ENCODE measurements at regions not wholly inside any gene's neighbourhood (a gene's known extent, or its start where the extent isn't known, plus 50 kb on each side); places are given as distances from the start of the nearest gene placed in this dataset.

DNA sequence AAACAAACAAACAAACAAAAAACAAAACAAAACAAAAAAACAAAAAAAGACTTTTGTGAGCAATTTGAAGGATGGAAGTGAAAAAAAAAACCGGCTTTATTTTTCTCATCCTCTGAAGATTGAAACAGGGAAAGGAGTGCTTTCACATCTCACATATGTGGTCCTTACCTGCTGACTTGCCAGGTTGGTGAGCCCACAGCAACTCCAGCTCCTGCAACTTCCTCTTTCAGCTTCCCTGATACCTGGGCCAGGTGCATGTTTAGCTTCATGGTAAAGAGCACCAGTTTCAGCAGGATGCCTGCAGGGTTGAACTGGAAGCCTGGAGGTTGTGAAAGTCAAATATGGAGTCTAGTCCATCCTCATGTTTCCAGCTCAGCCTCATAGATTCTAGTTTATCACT is 221.2 kb upstream of the OTX2 start:
- H3K36me3 Mint-ChIP-seq, result peaks cover 2% of the 10 kb centered on the region; the same call in 1 of the 2 replicates
- ChIA-PET POLR2A (interaction anchor here (0.7 kb wide), 1 partner anchor 147 kb away, joined by 6 read pairs; no protein-coding TSS in a partner anchor), CTCF (no interaction called here)
- peaks cover 25% of the 10 kb centered on the region for H3K4me1 Mint-ChIP-seq
- TF ChIP-seq ZNF263 (CRISPR knock-in tag; IDR thresholded peaks at IDR 0.05; ENCODE audit: low read depth), result no peak
- TF ChIP-seq, protein P1, sequence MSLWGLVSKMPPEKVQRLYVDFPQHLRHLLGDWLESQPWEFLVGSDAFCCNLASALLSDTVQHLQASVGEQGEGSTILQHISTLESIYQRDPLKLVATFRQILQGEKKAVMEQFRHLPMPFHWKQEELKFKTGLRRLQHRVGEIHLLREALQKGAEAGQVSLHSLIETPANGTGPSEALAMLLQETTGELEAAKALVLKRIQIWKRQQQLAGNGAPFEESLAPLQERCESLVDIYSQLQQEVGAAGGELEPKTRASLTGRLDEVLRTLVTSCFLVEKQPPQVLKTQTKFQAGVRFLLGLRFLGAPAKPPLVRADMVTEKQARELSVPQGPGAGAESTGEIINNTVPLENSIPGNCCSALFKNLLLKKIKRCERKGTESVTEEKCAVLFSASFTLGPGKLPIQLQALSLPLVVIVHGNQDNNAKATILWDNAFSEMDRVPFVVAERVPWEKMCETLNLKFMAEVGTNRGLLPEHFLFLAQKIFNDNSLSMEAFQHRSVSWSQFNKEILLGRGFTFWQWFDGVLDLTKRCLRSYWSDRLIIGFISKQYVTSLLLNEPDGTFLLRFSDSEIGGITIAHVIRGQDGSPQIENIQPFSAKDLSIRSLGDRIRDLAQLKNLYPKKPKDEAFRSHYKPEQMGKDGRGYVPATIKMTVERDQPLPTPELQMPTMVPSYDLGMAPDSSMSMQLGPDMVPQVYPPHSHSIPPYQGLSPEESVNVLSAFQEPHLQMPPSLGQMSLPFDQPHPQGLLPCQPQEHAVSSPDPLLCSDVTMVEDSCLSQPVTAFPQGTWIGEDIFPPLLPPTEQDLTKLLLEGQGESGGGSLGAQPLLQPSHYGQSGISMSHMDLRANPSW (CRISPR knock-in tag; conservative IDR thresholded peaks at IDR 0.05; ENCODE audit: low read depth), result no peak
- TF ChIP-seq, protein P2, sequence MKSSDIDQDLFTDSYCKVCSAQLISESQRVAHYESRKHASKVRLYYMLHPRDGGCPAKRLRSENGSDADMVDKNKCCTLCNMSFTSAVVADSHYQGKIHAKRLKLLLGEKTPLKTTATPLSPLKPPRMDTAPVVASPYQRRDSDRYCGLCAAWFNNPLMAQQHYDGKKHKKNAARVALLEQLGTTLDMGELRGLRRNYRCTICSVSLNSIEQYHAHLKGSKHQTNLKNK (CRISPR knock-in tag; IDR thresholded peaks at IDR 0.05), result no peak
- TF ChIP-seq, protein P3, sequence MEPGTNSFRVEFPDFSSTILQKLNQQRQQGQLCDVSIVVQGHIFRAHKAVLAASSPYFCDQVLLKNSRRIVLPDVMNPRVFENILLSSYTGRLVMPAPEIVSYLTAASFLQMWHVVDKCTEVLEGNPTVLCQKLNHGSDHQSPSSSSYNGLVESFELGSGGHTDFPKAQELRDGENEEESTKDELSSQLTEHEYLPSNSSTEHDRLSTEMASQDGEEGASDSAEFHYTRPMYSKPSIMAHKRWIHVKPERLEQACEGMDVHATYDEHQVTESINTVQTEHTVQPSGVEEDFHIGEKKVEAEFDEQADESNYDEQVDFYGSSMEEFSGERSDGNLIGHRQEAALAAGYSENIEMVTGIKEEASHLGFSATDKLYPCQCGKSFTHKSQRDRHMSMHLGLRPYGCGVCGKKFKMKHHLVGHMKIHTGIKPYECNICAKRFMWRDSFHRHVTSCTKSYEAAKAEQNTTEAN (CRISPR knock-in tag; IDR thresholded peaks at IDR 0.05), result no peak
- no peaks in the 10 kb centered on the region; the same call in 1 of the 2 replicates for H3K27me3 Mint-ChIP-seq (ENCODE audit: low read depth)
- DNase-seq (ENCODE audit: low spot score) (no peak), ATAC-seq (no peak)
- H3K4me3 Mint-ChIP-seq, result no peak overlapping the region
- H3K9me3 Mint-ChIP-seq, result peaks cover 7% of the 10 kb centered on the region
- no peak overlapping the region for H3K27ac Mint-ChIP-seq

DNA sequence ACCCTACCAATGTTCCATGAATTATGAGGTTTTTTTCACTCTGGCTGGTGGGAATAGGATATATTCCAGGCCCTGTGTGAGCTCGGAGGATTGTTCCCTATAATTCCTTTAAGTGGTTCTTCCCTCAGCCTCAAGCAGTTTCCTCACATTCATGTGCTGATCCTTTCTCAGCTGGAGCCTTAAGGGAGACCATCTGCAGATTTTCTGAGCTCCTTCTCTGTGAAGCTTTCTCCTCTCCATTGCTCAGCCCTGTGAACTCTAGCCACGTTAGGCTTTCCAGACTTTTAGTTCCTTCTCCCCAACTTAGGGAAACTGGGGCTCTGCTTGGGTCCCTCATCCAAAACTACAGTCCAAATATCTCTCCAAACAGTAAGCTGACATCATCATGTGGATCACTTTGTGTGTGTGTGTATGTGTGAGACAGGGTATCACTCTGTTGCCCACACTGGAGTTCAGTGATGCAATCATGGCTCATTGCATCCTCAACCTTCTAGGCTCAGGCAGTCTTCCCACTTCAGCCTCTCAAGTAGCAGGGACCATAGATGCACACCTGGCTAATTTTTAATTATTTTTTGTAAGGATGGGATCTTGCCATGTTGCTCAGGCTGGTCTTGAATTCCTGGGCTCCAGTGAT is 219.5 kb upstream of the OTX2 start:
- POLR2A ChIA-PET, result no interaction called here
- ATAC-seq (peak; percentile 95), DNase-seq (ENCODE audit: low spot score) (no peak)

DNA sequence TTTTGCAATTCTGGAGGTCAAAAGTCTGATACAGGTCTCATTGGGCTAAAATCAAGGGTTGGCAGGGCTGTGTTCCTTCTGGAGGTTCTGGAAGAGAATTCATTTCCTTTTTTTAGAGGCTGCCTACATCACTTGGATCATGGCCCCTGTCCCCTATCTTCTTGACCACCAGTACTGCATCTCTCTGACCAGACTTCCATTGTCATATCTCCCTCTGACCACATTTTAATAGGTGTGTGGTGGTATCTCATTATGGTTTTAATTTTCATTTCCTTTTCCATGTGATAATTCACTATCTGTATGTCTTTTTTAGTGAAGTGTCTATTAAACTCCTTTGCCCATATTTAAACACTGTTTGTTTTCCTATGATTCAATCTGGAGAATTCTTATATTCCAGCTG is 215.2 kb upstream of the OTX2 start:
- ATAC-seq (no peak), DNase-seq (ENCODE audit: low spot score) (no peak)
- CTCF ChIA-PET, result no interaction called here
- Mint-ChIP-seq H3K4me3 (no peak overlapping the region), H3K36me3 (peaks cover 13% of the 10 kb centered on the region), H3K27ac (no peak overlapping the region), H3K9me3 (peaks cover 20% of the 10 kb centered on the region), H3K4me1 (peaks cover 41% of the 10 kb centered on the region), H3K27me3 (ENCODE audit: low read depth) (peaks cover 3% of the 10 kb centered on the region; the same call in 1 of the 2 replicates)
- TF ChIP-seq SP1 (CRISPR knock-in tag; conservative IDR thresholded peaks at IDR 0.05), result no peak
- TF ChIP-seq TEAD1 (CRISPR knock-in tag; IDR thresholded peaks at IDR 0.05), result no peak
- TF ChIP-seq ATF1 (CRISPR knock-in tag; IDR thresholded peaks at IDR 0.05), result no peak
- TF ChIP-seq, protein P4, sequence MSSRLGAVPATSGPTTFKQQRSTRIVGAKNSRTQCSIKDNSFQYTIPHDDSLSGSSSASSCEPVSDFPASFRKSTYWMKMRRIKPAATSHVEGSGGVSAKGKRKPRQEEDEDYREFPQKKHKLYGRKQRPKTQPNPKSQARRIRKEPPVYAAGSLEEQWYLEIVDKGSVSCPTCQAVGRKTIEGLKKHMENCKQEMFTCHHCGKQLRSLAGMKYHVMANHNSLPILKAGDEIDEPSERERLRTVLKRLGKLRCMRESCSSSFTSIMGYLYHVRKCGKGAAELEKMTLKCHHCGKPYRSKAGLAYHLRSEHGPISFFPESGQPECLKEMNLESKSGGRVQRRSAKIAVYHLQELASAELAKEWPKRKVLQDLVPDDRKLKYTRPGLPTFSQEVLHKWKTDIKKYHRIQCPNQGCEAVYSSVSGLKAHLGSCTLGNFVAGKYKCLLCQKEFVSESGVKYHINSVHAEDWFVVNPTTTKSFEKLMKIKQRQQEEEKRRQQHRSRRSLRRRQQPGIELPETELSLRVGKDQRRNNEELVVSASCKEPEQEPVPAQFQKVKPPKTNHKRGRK (CRISPR knock-in tag; IDR thresholded peaks at IDR 0.05; ENCODE audit: borderline replicate concordance), result no peak
- TF ChIP-seq NR3C1 (CRISPR knock-in tag; conservative IDR thresholded peaks at IDR 0.05; ENCODE audit: low read depth), result no peak
- TF ChIP-seq JUN (CRISPR knock-in tag; IDR thresholded peaks at IDR 0.05), result no peak
- TF ChIP-seq, protein P5, sequence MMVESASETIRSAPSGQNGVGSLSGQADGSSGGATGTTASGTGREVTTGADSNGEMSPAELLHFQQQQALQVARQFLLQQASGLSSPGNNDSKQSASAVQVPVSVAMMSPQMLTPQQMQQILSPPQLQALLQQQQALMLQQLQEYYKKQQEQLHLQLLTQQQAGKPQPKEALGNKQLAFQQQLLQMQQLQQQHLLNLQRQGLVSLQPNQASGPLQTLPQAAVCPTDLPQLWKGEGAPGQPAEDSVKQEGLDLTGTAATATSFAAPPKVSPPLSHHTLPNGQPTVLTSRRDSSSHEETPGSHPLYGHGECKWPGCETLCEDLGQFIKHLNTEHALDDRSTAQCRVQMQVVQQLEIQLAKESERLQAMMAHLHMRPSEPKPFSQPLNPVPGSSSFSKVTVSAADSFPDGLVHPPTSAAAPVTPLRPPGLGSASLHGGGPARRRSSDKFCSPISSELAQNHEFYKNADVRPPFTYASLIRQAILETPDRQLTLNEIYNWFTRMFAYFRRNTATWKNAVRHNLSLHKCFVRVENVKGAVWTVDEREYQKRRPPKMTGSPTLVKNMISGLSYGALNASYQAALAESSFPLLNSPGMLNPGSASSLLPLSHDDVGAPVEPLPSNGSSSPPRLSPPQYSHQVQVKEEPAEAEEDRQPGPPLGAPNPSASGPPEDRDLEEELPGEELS (CRISPR knock-in tag; IDR thresholded peaks at IDR 0.05), result no peak
- TF ChIP-seq GTF2I (CRISPR knock-in tag; conservative IDR thresholded peaks at IDR 0.05), result no peak
- TF ChIP-seq SMAD3 (CRISPR knock-in tag; IDR thresholded peaks at IDR 0.05; ENCODE audit: borderline replicate concordance), result no peak
- POLR2A ChIA-PET, result interaction anchor here (0.7 kb wide), 1 partner anchor 350 kb away, joined by 3 read pairs; no protein-coding TSS in a partner anchor

More for the DNA sequence above, 219.5 kb upstream of the OTX2 start:
- H3K9me3 Mint-ChIP-seq, result peaks cover 14% of the 10 kb centered on the region
- no peaks in the 10 kb centered on the region; the same call in 1 of the 2 replicates for H3K27me3 Mint-ChIP-seq (ENCODE audit: low read depth)
- H3K27ac Mint-ChIP-seq, result peak overlapping the region; percentile 39
- H3K4me1 Mint-ChIP-seq, result peaks cover 25% of the 10 kb centered on the region
- H3K4me3 Mint-ChIP-seq, result no peak overlapping the region
- TF ChIP-seq ZNF423 (CRISPR knock-in tag; IDR thresholded peaks at IDR 0.05), result peak; percentile 70
- TF ChIP-seq, protein P1 (CRISPR knock-in tag; conservative IDR thresholded peaks at IDR 0.05; ENCODE audit: low read depth), result no peak
- CTCF ChIA-PET, result interaction anchor here (0.8 to 1.7 kb wide), 3 partner anchors 8 to 130 kb away, joined by 3 to 4 read pairs (median 4); no protein-coding TSS in a partner anchor
- H3K36me3 Mint-ChIP-seq, result peaks cover 8% of the 10 kb centered on the region

Data from WTC11 (cell line).